ENCODE measurements at regions not wholly inside any gene's neighbourhood (a gene's known extent, or its start where the extent isn't known, plus 50 kb on each side); places are given as distances from the start of the nearest gene placed in this dataset.

GRCh38 chr12:20096430-20096829 lies 271.9 kb upstream of the PDE3A start:
- Histone ChIP-seq H3K9ac (ENCODE audit: low read length) (no peak overlapping the region), H3K4me1 (ENCODE audit: control insufficient read depth in 2 of 2, insufficient read depth in 2 of 2, low read length in 2 of 2) (no peaks in the 10 kb centered on the region), H3K9me3 (ENCODE audit: control extremely low read depth in 1 of 3, control insufficient read depth in 2 of 3, insufficient read depth in 1 of 3, low read length in 2 of 3) (peaks cover 0 to 4% (median 0%) of the 10 kb centered on the region in 3 donors), H3K36me3 (replicated peaks in 1 of 2; ENCODE audit: control extremely low read depth in 1 of 2, control insufficient read depth in 1 of 2, extremely low read depth in 1 of 2, insufficient read depth in 2 of 2, low read length in 1 of 2) (no peaks in the 10 kb centered on the region), H3K4me3 (ENCODE audit: control extremely low read depth in 1 of 5, extremely low read depth in 1 of 5, insufficient read depth in 1 of 5, low read depth in 2 of 5, low read length in 4 of 5) (no peak overlapping the region), H3K79me2 (ENCODE audit: control insufficient read depth, insufficient read depth, low read length) (no peaks in the 10 kb centered on the region), H4K20me1 (ENCODE audit: control insufficient read depth, insufficient read depth, low read length, poor library complexity, severe bottlenecking) (no peaks in the 10 kb centered on the region), H2AFZ (ENCODE audit: insufficient read depth, low read depth, low read length, poor library complexity, severe bottlenecking) (no peak overlapping the region), H3K4me2 (replicated peaks; ENCODE audit: low read depth, low read length, poor library complexity, severe bottlenecking) (no peak overlapping the region), H3K27me3 (replicated peaks in 1 of 4; ENCODE audit: control extremely low read depth in 1 of 4, control insufficient read depth in 3 of 4, insufficient read depth in 4 of 4, low read length in 3 of 4) (no peaks in the 10 kb centered on the region), H3K27ac (ENCODE audit: low read length in 2 of 2) (no peak overlapping the region)
- H3K4me3 Mint-ChIP-seq = no peak overlapping the region
- WGBS (ENCODE audit: insufficient coverage) = 89% methylated on average over 6 of the region's 6 CpGs
- no peak overlapping the region for H3K27ac Mint-ChIP-seq
- DNase-seq (no peak), ATAC-seq (ENCODE audit: low read depth) (no peak)
- H3K9me3 Mint-ChIP-seq (ENCODE audit: insufficient read depth) = no peaks in the 10 kb centered on the region
- CTCF ChIA-PET = no interaction called here
- POLR2A ChIA-PET = no interaction called here
- H3K27me3 Mint-ChIP-seq = no peaks in the 10 kb centered on the region
- intact Hi-C loops (cut with micrococcal nuclease) = no loop called here
- no peaks in the 10 kb centered on the region for H3K4me1 Mint-ChIP-seq
- no peak for TF ChIP-seq CTCF (IDR thresholded peaks at IDR 0.05)
- no peak for TF ChIP-seq EZH2 (IDR thresholded peaks at IDR 0.05; ENCODE audit: borderline replicate concordance, insufficient read depth, low read depth, low read length, poor library complexity, severe bottlenecking)

- no peaks in the 10 kb centered on the region for H4K20me1 ChIP-seq (ENCODE audit: control insufficient read depth, insufficient read depth, low read length, poor library complexity, severe bottlenecking)
- no peaks in the 10 kb centered on the region for H3K27me3 Mint-ChIP-seq
- no peak overlapping the region for H3K9ac ChIP-seq (ENCODE audit: low read length)
- no peak overlapping the region for H3K4me3 ChIP-seq (ENCODE audit: control extremely low read depth in 1 of 5, extremely low read depth in 1 of 5, insufficient read depth in 1 of 5, low read depth in 2 of 5, low read length in 4 of 5)
- no peak for DNase-seq
- H3K4me2 ChIP-seq (replicated peaks; ENCODE audit: low read depth, low read length, poor library complexity, severe bottlenecking) = no peak overlapping the region
- no peak overlapping the region for H3K27ac ChIP-seq (ENCODE audit: low read length in 2 of 2)
- H3K36me3 ChIP-seq (replicated peaks in 1 of 2; ENCODE audit: control extremely low read depth in 1 of 2, control insufficient read depth in 1 of 2, extremely low read depth in 1 of 2, insufficient read depth in 2 of 2, low read length in 1 of 2) = no peaks in the 10 kb centered on the region
- TF ChIP-seq EZH2 (IDR thresholded peaks at IDR 0.05; ENCODE audit: borderline replicate concordance, insufficient read depth, low read depth, low read length, poor library complexity, severe bottlenecking) = no peak
- no peak for TF ChIP-seq CTCF (IDR thresholded peaks at IDR 0.05)
- no peak overlapping the region for H2AFZ ChIP-seq (ENCODE audit: insufficient read depth, low read depth, low read length, poor library complexity, severe bottlenecking)
- H3K4me1 Mint-ChIP-seq = no peaks in the 10 kb centered on the region
- H3K4me1 ChIP-seq (ENCODE audit: control insufficient read depth in 2 of 2, insufficient read depth in 2 of 2, low read length in 2 of 2) = no peaks in the 10 kb centered on the region
- no peaks in the 10 kb centered on the region for H3K79me2 ChIP-seq (ENCODE audit: control insufficient read depth, insufficient read depth, low read length)
- CTCF ChIA-PET = no interaction called here
- ATAC-seq (ENCODE audit: low read depth) = no peak
- H3K27ac Mint-ChIP-seq = no peak overlapping the region
- no peak overlapping the region for H3K4me3 Mint-ChIP-seq
- intact Hi-C loops (cut with micrococcal nuclease) = no loop called here
- H3K27me3 ChIP-seq (replicated peaks in 1 of 4; ENCODE audit: control extremely low read depth in 1 of 4, control insufficient read depth in 3 of 4, insufficient read depth in 4 of 4, low read length in 3 of 4) = no peaks in the 10 kb centered on the region
- peaks cover 0 to 16% (median 0%) of the 10 kb centered on the region in 3 donors for H3K9me3 ChIP-seq (ENCODE audit: control extremely low read depth in 1 of 3, control insufficient read depth in 2 of 3, insufficient read depth in 1 of 3, low read length in 2 of 3)
- H3K9me3 Mint-ChIP-seq (ENCODE audit: insufficient read depth) = no peaks in the 10 kb centered on the region
- no CpG with 5 or more reads among the region's 2 CpGs for WGBS (ENCODE audit: insufficient coverage)
- POLR2A ChIA-PET = no interaction called here
Observed at GRCh38 chr12:20097626-20098025, 270.7 kb upstream of the PDE3A start.

All from B cell (primary cell).